Effector memory CD8-positive, alpha-beta T cell (primary cell): ENCODE measurements at regions not wholly inside any gene's neighbourhood (a gene's known extent, or its start where the extent isn't known, plus 50 kb on each side); places are given as distances from the start of the nearest gene placed in this dataset.
"Not testable (repeated sequence)": the region's sequence is repeated elsewhere in the genome, so short reads cannot be mapped to it uniquely, and the experiment has no call there.

Experiments used
- ATAC-seq: fragments of 150-1000 bp; cut with Tn5 transposase; replicated peaks from 2 replicates; pipeline ENCODE4 v1.10.0; 2021; ENCODE audit warnings: mild to moderate bottlenecking, moderate library complexity
- DNase-seq, 3 experiments: peaks; one replicate each; pipeline ENCODE4 v3.0.0; 2021
- H3K27ac Mint-ChIP-seq, 2 donors: one replicate each; pipeline ENCODE4 v1.8.0; 2022; ENCODE audit warnings: mild to moderate bottlenecking in 2 of 2, mixed read lengths in 2 of 2, moderate library complexity in 2 of 2
- H3K27me3 Mint-ChIP-seq, 2 donors: one replicate each; pipeline ENCODE4 v1.8.0; 2022; ENCODE audit warnings: mixed read lengths in 2 of 2
- H3K36me3 Mint-ChIP-seq: one replicate; pipeline ENCODE4 v1.8.0; 2022; ENCODE audit warnings: mild to moderate bottlenecking, moderate library complexity, mixed read lengths; ENCODE audit not compliant: insufficient read depth
- H3K4me1 Mint-ChIP-seq, 2 donors: one replicate each; pipeline ENCODE4 v1.8.0; 2022; ENCODE audit warnings: low read depth in 2 of 2, mixed read lengths in 2 of 2
- H3K4me3 Mint-ChIP-seq, 2 donors: one replicate each; pipeline ENCODE4 v1.8.0; 2022; ENCODE audit warnings: mild to moderate bottlenecking in 2 of 2, mixed read lengths in 2 of 2, moderate library complexity in 2 of 2
- H3K9me3 Mint-ChIP-seq, 2 donors: one replicate each; pipeline ENCODE4 v1.8.0; 2022; ENCODE audit warnings: mixed read lengths in 2 of 2

DNA sequence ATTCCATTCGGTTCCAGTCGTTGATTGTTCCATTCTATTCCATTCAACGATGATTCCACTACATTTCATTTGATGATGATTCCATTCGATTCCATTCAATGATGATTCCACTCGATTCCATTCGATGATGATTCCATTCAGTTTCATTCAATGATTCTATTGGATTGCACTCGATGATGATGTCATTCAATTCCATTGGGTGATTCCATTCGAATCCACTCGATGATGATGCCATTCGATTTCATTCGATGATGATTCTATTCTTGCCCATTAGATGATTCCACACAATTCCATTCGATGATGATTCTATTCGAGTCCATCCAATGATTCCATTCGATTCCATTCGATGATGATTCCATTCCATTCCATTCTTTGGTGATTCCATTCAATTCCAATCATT, 1283.7 kb downstream of the TP53TG3F start:
- Mint-ChIP-seq H3K27me3 (no peaks in the 10 kb centered on the region), H3K4me1 (no peaks in the 10 kb centered on the region), H3K27ac (no peak overlapping the region), H3K36me3 (no peaks in the 10 kb centered on the region), H3K4me3 (no peak overlapping the region), H3K9me3 (peaks cover 11 to 35% of the 10 kb centered on the region in 2 donors)
- ATAC-seq = no peak
- DNase-seq = no peak

DNA sequence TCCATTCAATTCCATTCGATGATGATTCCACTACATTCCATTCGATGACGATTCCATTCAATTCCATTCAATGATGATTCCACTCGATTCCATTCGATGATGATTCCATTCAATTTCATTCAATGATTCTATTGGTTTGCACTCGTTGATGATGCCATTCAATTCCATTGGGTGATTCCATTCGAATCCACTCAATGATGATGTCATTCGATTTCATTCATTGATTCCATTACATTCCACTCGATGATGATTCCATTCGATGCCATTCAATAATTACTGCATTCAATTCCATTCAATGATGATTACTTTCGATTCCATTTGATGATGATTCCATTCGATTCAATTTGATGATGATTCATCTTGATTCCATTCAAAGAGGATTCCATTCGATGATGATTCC, 1299.4 kb downstream of the TP53TG3F start:
- no peak overlapping the region for H3K27ac Mint-ChIP-seq
- H3K27me3 Mint-ChIP-seq = no peaks in the 10 kb centered on the region
- H3K4me1 Mint-ChIP-seq = no peaks in the 10 kb centered on the region
- H3K4me3 Mint-ChIP-seq = no peak overlapping the region
- H3K9me3 Mint-ChIP-seq = peaks cover 26 to 61% of the 10 kb centered on the region in 2 donors
- no peak for DNase-seq
- no peak for ATAC-seq
- H3K36me3 Mint-ChIP-seq = no peaks in the 10 kb centered on the region

DNA sequence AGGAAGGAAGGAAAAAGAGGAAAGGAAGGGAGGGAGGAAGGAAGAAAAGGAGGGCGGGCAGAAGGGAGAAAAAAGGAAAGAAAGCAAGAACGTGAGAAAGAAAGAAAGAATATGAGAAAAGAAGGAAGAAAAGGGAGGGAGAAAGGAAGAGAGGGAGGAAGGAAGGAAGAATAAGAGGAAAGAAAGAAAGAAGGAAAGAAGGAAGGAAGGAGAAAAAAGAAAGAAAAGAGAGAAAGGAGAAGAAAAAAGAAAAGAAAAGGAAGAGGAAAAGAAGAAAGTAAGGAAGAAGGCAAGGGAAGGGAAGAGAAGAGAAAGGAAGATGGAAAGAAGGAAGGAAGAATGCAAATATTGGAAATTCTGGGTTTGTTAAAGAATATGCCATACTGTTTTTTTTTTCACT, 1332.4 kb downstream of the TP53TG3F start:
- H3K27ac Mint-ChIP-seq, ATAC-seq, DNase-seq, H3K4me3 Mint-ChIP-seq, H3K27me3 Mint-ChIP-seq, H3K4me1 Mint-ChIP-seq, H3K36me3 Mint-ChIP-seq: not testable (repeated sequence)
- peaks cover 13 to 28% of the 10 kb centered on the region in 2 donors for H3K9me3 Mint-ChIP-seq

DNA sequence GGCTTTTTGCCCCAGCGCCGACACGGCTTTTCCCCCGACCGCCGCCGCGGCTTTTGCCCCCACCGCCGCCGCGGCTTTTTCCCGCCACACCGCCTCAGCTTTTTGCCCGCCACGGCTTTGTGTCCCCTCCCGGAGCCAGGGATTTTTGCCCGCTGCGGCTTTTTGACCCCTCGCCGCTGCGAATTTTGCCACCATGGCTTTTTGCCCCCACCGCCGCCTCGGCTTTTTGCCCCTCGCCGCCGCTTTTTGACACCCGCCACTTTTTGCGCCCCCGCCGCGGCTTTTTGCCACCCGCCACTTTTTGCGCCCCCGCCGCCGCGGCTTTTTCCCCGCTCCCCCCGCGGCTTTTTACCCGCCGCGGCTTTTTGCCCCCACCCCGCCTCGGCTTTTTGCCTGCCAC, 1342.5 kb downstream of the TP53TG3F start:
- DNase-seq = no peak
- Mint-ChIP-seq H3K4me3 (no peak overlapping the region), H3K27ac (no peak overlapping the region), H3K27me3 (no peaks in the 10 kb centered on the region), H3K9me3 (peaks cover 3 to 7% of the 10 kb centered on the region in 2 donors), H3K36me3 (no peaks in the 10 kb centered on the region), H3K4me1 (no peaks in the 10 kb centered on the region)
- no peak for ATAC-seq

DNA sequence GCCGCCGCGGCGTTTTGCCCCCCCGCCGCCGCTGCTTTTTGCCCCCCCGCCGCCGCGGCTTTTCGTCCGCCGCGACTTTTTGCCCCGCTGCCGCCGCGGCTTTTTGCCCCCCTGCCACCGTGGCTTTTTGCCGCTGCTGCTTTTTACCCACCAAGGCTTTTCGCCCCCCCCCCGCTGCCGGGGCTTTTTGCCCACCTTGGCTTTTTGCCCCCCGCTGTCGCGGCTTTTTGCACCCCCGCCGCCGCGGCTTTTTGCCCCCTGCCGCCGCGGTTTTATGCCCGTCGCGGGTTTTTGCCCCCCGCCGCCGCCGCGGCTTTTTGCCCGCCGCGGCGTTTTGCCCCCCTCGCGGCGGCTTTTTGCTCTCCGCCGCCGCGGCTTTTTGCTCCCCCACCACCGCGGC, 1343.0 kb downstream of the TP53TG3F start:
- DNase-seq (no peak), ATAC-seq (no peak)
- Mint-ChIP-seq H3K9me3 (peaks cover 2 to 7% of the 10 kb centered on the region in 2 donors), H3K27me3 (no peaks in the 10 kb centered on the region), H3K4me1 (no peaks in the 10 kb centered on the region), H3K4me3 (no peak overlapping the region), H3K36me3 (no peaks in the 10 kb centered on the region), H3K27ac (no peak overlapping the region)

DNA sequence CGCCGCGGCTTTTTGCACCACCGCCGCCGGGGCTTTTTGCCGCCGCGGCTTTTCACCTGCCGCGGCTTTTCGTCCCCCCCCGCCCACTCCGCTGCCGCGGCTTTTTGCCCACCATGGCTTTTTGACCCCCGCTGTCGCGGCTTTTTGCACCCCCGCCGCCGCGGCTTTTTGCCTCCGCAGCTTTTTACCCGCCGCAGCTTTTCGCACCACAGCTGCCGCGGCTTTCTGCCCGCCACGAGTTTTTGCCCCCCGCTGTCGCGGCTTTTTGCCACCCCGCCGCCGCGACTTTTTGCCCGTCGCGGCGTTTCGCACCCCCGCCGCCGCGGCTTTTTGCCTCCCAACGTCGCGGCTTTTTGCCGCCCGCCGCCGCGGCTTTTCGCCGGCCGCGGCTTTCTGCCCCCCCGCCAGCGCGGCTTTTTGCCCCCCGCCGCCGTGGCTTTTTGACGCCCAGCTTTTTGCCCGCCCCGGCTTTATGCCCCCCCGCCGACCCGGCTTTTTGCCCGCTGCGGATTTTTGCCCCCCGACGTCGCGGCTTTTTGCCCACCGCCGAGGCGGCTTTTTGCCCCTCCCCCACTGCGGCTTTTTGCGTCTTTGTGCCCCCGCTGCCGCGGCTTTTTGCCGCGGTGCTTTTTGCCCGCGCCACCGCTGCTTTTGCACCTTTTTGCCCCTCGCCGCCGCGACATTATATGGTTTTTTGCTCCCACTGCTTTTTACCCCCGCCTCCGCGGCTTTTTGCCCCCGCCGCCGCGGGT, 1343.6 kb downstream of the TP53TG3F start:
- no peaks in the 10 kb centered on the region for H3K27me3 Mint-ChIP-seq
- DNase-seq = no peak
- no peak overlapping the region for H3K27ac Mint-ChIP-seq
- no peaks in the 10 kb centered on the region for H3K4me1 Mint-ChIP-seq
- no peaks in the 10 kb centered on the region for H3K36me3 Mint-ChIP-seq
- H3K9me3 Mint-ChIP-seq = peaks cover 2 to 4% of the 10 kb centered on the region in 2 donors
- no peak overlapping the region for H3K4me3 Mint-ChIP-seq
- no peak for ATAC-seq

DNA sequence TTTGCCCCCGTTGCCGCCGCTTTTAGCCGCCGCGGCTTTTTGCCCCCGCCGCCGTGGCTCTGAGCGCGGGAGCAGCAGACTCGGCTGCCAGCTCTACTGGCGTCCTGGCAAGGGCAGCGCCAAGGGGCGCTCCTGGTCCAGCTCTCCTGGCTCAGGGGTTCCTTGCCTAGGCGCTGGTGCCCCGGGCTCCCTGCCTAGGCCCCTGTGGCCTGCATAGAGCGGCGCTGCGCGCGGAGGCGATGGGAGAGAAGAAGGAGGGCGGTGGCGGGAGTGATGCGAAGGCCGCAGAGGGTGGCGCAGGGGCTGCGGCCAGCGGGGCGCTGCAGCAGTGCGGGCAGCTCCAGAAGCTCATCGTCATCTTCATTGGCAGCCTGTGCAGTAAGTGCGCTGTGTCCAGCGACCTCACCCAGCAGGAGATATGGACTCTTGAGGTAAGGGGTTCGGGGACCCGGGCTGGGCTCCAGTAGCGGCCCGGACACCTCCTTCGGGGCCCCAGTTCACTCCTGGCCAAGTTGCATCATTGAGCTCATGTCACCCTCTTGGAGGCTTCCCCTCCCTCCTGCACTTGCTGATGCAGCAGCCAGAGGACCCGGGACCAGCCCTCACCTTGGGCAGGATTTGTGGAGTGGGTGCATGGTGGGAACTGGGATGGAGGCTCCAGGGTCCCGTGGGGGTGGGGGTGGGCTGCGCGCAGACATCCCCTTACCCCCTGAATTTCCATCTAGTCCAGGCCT, 1344.4 kb downstream of the TP53TG3F start:
- H3K9me3 Mint-ChIP-seq = no peaks in the 10 kb centered on the region
- ATAC-seq = no peak
- no peak overlapping the region for H3K27ac Mint-ChIP-seq
- H3K4me3 Mint-ChIP-seq = no peak overlapping the region
- H3K27me3 Mint-ChIP-seq = no peaks in the 10 kb centered on the region
- no peaks in the 10 kb centered on the region for H3K36me3 Mint-ChIP-seq
- DNase-seq = no peak
- no peaks in the 10 kb centered on the region for H3K4me1 Mint-ChIP-seq

DNA sequence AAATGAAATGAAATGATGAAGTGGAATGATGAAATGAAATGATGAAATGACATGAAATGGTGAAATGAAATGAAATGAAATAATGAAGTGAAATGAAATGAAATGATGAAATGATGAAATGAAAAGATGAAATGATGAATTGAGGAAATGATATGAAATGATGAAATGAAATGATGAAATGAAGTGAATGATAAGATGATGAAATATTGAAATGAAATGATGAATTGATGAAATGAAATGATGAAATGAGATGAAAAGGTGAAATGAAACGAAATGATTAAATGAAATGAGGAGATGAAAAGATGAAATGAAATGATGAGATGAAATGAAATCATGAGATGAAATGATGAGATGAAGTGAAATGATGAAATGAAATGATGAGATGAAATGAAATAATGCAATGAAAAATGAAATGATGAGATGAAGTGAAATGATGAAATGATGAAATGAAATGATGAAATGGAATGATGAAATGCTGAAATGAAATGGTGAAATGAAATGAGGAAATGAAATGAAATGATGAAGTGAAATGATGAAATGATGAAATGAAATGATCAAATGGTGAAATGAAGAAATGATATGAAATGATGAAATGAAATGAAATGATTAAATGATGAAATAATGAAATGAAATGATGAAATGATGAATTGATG, 1347.7 kb downstream of the TP53TG3F start:
- not testable (repeated sequence) for H3K9me3 Mint-ChIP-seq, H3K27ac Mint-ChIP-seq, ATAC-seq, DNase-seq, H3K36me3 Mint-ChIP-seq, H3K4me3 Mint-ChIP-seq, H3K27me3 Mint-ChIP-seq, H3K4me1 Mint-ChIP-seq

DNA sequence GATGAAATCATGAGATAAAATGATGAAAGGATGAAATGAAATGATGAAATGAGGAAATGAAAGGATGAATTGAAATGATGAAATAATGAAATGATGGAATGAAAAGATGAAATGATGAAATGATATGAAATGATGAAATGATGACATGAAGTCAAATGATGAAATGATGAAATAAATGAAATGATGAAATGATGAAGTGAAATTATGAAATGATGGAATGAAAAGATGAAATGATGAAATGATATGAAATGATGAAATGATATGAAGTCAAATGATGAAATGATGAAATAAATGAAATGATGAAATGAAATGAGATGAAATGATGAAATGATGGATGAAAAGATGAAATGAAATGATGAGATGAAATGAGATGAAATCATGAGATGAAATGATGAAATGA, 1348.4 kb downstream of the TP53TG3F start:
- H3K4me1 Mint-ChIP-seq, ATAC-seq, DNase-seq, H3K27ac Mint-ChIP-seq, H3K27me3 Mint-ChIP-seq, H3K9me3 Mint-ChIP-seq, H3K4me3 Mint-ChIP-seq, H3K36me3 Mint-ChIP-seq: not testable (repeated sequence)

DNA sequence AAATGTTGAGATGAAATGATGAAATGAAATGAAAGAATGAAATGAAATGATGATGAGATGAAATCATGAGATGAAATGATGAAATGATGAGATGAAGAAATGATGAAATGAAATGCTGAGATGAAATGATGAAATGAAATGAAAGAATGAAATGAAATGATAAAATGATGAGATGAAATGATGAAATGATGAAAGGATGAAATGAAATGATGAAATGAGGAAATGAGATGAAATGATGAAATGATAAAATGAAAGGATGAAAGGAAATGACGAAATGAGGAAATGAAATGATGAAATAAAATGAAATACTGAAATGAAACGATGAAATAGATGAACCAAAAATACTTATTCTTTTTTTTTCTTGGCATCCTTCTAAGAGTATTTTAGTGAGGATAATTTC, 1349.1 kb downstream of the TP53TG3F start:
- not testable (repeated sequence) for H3K27me3 Mint-ChIP-seq, DNase-seq, ATAC-seq, H3K4me1 Mint-ChIP-seq, H3K36me3 Mint-ChIP-seq, H3K4me3 Mint-ChIP-seq, H3K27ac Mint-ChIP-seq, H3K9me3 Mint-ChIP-seq
